ENCODE measurements at regions not wholly inside any gene's neighbourhood (a gene's known extent, or its start where the extent isn't known, plus 50 kb on each side); places are given as distances from the start of the nearest gene placed in this dataset.
"Not testable (repeated sequence)": the region's sequence is repeated elsewhere in the genome, so short reads cannot be mapped to it uniquely, and the experiment has no call there.

- DNase-seq, result no peak
These were observed 178.5 kb upstream of the DEPDC1 start for GRCh38 chr1:68675336-68675735.

- no peak for DNase-seq
These were observed 180.9 kb upstream of the DEPDC1 start for GRCh38 chr1:68677684-68678351.

DNA sequence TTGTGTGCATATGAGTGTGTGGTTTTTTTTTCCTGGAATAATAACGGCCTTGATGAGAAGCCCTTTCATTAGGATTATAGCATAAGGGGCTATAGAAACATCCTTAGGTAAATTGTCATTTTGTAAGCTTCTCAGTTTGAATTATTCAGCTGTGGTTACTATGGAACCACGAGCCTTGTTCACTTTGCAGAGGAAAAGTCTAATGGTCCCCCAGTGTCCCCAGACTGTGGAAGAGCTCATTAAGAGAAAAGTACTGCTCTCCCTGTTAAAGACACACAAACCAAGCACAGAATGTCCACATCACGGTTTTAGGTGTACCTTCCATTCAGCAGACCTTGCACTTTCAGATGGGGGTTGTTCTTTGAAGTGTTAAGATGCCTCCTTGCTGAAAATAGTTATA, 199.3 kb upstream of the DEPDC1 start:
- no peak for DNase-seq

DNA sequence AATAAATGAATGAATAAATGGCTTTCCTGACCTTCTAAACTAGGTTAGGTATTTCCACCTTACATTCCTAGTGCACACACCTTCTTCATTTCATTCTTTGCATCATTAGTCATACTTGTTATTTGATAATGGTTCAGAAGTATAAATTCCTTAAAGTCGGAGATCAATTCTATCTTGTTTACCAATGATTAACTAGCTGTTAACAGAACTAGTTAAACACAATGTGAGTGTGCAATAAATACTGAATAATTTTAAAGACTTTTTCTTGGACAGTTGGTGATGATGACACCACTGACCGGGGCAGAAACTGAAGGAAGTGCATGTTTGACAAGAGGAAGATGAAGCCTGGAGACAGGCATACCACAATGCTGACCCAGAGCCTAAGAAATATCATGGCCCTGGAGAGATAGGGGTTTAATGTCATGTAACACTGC, 207.1 kb upstream of the DEPDC1 start:
- no peak for DNase-seq

GRCh38 chr1:68704800-68705443, 208.0 kb upstream of the DEPDC1 start:
- DNase-seq, result no peak

- DNase-seq, result no peak
These were observed 208.6 kb upstream of the DEPDC1 start for GRCh38 chr1:68705466-68705865.

- DNase-seq, result no peak
These were observed 209.9 kb upstream of the DEPDC1 start for GRCh38 chr1:68706639-68707317.

- DNase-seq, result no peak
These were observed 220.4 kb upstream of the DEPDC1 start for GRCh38 chr1:68717330-68717729.

- no peak for DNase-seq
These were observed 223.6 kb upstream of the DEPDC1 start for GRCh38 chr1:68720476-68720875.

DNA sequence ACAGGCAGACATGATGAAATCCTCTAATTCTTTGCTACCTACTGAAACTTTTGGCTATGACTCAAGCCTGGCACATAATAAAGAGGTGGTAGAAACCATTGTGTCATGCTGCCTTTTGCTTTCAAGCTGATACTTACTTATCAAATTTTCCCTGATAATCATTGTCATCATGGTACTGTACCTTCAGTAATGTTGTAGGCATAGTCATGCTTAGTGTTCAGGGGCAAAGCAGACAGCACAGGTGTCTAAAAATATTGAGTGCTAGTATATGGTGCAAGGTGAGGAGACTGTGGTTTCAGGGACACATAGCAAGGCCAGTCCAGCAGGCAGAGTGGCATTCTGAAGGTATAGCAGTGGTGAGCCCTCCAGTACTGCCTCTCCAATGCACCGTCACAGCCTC, 226.9 kb upstream of the DEPDC1 start:
- no peak for DNase-seq

- no peak for DNase-seq
These were observed 228.3 kb upstream of the DEPDC1 start for GRCh38 chr1:68725001-68725752.

GRCh38 chr1:68739486-68739885, 242.6 kb upstream of the DEPDC1 start:
- not testable (repeated sequence) for DNase-seq

DNA sequence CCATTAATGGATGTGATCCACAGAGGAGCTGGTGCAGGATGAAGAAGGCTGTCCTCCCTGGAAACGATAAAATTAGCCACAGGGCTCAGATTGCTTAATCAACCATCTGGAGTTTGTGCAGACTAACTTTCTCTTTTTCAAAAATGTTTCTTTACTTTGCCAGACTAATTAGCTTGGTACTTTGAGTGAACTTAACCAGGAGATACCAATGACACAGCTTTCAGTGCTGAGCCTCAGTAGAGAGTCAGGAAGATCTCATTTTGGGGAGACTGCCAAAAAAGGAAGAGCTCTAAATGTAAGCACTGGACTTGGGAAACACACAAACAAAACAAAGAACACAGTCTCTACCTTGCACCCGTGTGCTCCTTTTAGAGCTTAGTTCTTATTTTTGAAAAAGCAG, 248.1 kb upstream of the DEPDC1 start:
- DNase-seq, result no peak

- DNase-seq, result no peak
These were observed 248.6 kb upstream of the DEPDC1 start for GRCh38 chr1:68745451-68745850.

GRCh38 chr1:68746378-68746777, 249.5 kb upstream of the DEPDC1 start:
- DNase-seq, result no peak

DNA sequence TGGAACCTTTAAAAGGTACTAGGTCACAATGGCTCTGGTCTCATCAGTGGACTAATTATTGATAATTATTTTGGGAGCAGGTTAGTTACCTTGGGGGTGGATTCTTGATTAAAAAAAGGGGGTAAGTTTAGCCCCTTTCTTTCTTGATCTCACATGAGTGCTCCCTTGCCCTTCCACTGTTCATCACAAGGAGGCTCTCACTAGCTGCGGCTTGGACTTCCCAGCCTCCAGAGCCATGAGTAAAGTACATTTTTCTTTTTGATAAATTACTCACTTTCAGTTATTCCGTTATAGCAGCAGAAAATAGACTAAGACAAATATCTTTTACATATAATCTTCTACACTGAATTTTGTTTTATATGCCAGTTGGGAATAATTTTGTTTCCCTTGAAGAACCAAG, 254.8 kb upstream of the DEPDC1 start:
- DNase-seq, result no peak

- no peak for DNase-seq
These were observed 261.9 kb upstream of the DEPDC1 start for GRCh38 chr1:68758666-68759209.

DNA sequence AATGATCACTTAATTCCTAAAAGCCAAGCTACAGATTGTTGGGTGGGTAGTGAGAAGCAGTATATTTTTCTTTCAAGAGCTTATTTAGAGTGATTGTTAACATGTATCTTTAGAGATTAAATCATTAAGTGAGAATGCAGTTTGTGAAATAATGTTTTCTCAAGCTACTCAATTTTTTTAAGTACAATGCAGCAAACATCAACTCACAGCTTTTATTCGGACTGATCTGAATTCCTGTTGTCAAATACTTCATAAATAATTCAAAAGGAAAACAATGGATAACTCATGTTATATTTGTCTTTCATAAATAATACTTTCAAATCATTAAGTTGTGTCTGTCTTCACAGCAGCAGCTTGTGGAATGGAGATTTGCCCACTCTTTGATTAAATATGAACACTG, 271.1 kb upstream of the DEPDC1 start:
- DNase-seq, result no peak

DNA sequence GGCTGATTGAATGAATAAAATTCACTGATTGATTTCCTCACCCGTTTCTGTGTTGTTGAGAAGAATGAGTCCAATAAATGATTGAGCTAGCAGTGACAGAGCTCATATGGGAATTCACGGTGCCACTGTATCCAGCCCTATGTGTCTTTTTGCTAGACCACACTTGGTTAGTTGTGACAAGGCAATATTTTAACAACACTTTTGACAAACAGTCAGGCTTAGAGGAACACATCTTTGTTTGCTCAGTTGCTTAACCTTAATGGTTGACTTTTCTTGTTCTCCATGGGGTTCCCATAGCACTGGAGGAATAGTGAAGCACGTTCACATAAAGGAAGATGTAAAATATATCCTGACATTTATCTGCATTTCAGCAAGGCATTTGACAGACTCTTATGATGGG, 273.9 kb upstream of the DEPDC1 start:
- no peak for DNase-seq

- DNase-seq, result no peak
These were observed 281.0 kb upstream of the DEPDC1 start for GRCh38 chr1:68777851-68778250.

- not testable (repeated sequence) for DNase-seq
These were observed 283.0 kb upstream of the DEPDC1 start for GRCh38 chr1:68779841-68780240.

GRCh38 chr1:68780919-68781318, 284.0 kb upstream of the DEPDC1 start:
- DNase-seq, result no peak

DNA sequence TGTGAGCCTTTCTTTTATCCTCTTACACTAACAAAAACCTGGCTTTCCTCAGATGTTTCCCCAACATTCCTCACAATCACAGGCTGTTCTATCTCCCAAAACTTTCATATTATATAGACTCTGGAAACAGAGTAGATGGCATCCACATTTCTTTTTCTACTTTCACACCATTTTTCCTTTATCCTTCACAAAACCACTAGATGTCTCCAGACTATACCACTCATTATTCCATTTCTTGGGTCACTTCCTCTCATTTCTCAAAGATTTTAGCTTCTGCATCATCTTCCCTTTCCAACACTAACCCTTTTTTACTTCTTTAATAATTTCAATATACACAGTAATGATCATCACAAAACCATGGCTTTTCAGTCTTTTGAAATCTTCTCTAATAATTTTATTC, 286.0 kb upstream of the DEPDC1 start:
- DNase-seq, result no peak
